KMS-11 (cell line): ENCODE measurements at regions not wholly inside any gene's neighbourhood (a gene's known extent, or its start where the extent isn't known, plus 50 kb on each side); places are given as distances from the start of the nearest gene placed in this dataset.
"Not testable (repeated sequence)": the region's sequence is repeated elsewhere in the genome, so short reads cannot be mapped to it uniquely, and the experiment has no call there.

ENCODE experiments used
- H2AFZ ChIP-seq: fragments of 200-600 bp; sonication (generic); 2 replicates; pipeline ENCODE4 v1.6.1; 2016; ENCODE audit warnings: antibody characterized with exemption, mixed run types, low read depth
- H3K27ac ChIP-seq: fragments of 200-600 bp; sonication (generic); 2 replicates; pipeline ENCODE4 v1.6.1; 2016; ENCODE audit warnings: mild to moderate bottlenecking, mixed run types
- H3K27me3 ChIP-seq: fragments of 200-600 bp; sonication (generic); 2 replicates; pipeline ENCODE4 v1.6.1; 2017; ENCODE audit warnings: mild to moderate bottlenecking, low read depth, mixed run types, moderate library complexity; ENCODE audit not compliant: insufficient read depth
- H3K36me3 ChIP-seq: fragments of 200-600 bp; sonication (generic); 2 replicates; pipeline ENCODE4 v1.6.1; 2017; ENCODE audit warnings: mild to moderate bottlenecking, mixed run types; ENCODE audit not compliant: insufficient read depth
- H3K4me1 ChIP-seq: fragments of 200-600 bp; sonication (generic); 2 replicates; pipeline ENCODE4 v1.6.1; 2016; ENCODE audit warnings: mild to moderate bottlenecking, low read depth, mixed run types; ENCODE audit not compliant: poor library complexity, severe bottlenecking
- H3K4me2 ChIP-seq: fragments of 200-600 bp; sonication (generic); 2 replicates; pipeline ENCODE4 v1.7.0; 2016; ENCODE audit warnings: mild to moderate bottlenecking, mixed run types
- H3K4me3 ChIP-seq: fragments of 200-600 bp; sonication (generic); IDR thresholded peaks from 2 replicates; pipeline ENCODE4 v1.6.1; 2017; ENCODE audit warnings: low read depth, low read length, mixed read lengths; ENCODE audit not compliant: insufficient read depth
- H3K79me2 ChIP-seq: fragments of 200-600 bp; sonication (generic); 2 replicates; pipeline ENCODE4 v1.6.1; 2016; ENCODE audit warnings: low read depth, mixed run types; ENCODE audit not compliant: insufficient read depth
- H3K9ac ChIP-seq: fragments of 200-600 bp; sonication (generic); 2 replicates; pipeline ENCODE4 v1.6.1; 2016; ENCODE audit warnings: mild to moderate bottlenecking, mixed run types
- H4K20me1 ChIP-seq: fragments of 200-600 bp; sonication (generic); 2 replicates; pipeline ENCODE4 v1.6.1; 2016; ENCODE audit warnings: mild to moderate bottlenecking, mixed run types; ENCODE audit not compliant: insufficient read depth
- CTCF ChIP-seq: fragments of 200-600 bp; sonication (generic); conservative IDR thresholded peaks from 2 replicates; pipeline ENCODE4 v1.6.1; 2017; ENCODE audit warnings: low read depth, mild to moderate bottlenecking, antibody characterized with exemption, low read length, moderate library complexity, mixed read lengths

DNA sequence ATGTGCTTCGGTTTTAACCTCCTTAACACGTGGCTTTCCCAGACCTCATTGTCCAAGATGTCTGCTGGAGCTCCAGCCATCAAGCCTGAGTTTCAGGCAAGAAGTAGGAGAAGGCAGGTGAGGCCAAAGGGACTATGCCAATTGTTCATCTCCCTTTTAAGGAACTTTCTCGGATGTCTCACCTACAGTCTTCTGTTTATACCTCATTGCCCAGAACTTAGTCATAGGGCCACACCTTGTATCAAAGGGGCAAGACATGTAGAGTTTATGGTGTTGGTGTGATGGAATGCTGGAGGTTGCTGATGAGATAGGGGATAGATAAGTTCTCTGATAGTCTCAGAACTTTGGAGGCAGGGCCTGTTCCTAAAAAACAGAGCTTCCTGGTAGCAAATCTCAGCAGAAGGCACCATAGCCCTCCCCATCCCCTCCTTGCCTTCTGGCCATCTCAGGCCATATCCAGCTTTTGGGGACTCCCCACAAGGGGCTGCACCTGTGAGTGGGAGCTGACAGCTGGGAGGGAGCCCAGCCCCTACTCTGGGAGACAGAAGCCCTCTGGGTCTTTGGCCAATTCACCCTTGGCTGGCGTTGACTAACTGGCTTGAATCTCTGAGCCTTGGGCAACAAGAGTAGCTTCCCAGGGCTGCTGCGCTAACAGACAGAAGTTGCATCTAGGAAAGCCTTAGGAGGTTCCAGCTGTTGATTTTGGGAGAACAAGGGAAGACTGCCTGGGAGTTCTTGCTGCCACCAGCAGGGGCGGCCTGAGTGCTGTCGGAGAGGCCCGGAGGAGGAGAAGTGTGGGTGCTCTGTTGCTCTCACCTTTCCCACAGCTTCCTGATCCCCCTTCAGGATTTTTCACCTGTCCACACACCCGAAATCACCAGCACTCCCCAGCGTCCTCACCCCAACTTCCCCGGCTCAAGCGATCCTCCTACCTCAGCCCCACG is 149.8 kb upstream of the THY1 start:
- H3K27me3 ChIP-seq = no peaks in the 10 kb centered on the region
- no peak overlapping the region for H3K4me3 ChIP-seq
- no peaks in the 10 kb centered on the region for H3K4me1 ChIP-seq
- H3K4me2 ChIP-seq = no peak overlapping the region
- no peak for TF ChIP-seq CTCF
- H4K20me1 ChIP-seq = no peaks in the 10 kb centered on the region
- no peaks in the 10 kb centered on the region for H3K36me3 ChIP-seq
- H3K79me2 ChIP-seq = no peaks in the 10 kb centered on the region
- no peak overlapping the region for H3K27ac ChIP-seq
- H2AFZ ChIP-seq = no peak overlapping the region
- no peak overlapping the region for H3K9ac ChIP-seq

DNA sequence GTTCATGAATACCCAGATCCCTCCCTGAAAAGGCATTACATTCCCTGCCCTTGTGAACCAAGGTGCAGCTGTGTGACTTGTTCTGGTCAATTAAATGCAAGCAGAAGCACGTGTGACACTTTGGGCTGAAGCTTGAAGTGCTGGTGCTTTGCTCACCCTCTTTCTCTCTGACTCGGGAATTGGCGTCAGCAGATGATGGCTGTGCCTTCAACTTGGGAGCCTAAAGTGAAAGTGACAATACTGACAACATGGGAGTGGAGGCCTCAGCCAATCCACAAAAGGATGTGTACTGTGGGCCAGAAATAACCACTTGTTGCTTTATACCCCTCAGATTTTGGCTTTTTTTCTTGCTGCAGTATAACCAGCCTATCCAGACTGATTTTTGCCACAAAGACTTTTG is 148.3 kb upstream of the THY1 start:
- H3K4me2 ChIP-seq = no peak overlapping the region
- H3K79me2 ChIP-seq = no peaks in the 10 kb centered on the region
- TF ChIP-seq CTCF = no peak
- H2AFZ ChIP-seq = no peak overlapping the region
- H4K20me1 ChIP-seq = no peaks in the 10 kb centered on the region
- H3K27ac ChIP-seq = no peak overlapping the region
- H3K36me3 ChIP-seq = no peaks in the 10 kb centered on the region
- no peak overlapping the region for H3K9ac ChIP-seq
- H3K4me1 ChIP-seq = no peaks in the 10 kb centered on the region
- no peak overlapping the region for H3K4me3 ChIP-seq
- H3K27me3 ChIP-seq = no peaks in the 10 kb centered on the region

GRCh38 chr11:119567688-119568582 is 145.0 kb upstream of the THY1 start:
- Histone ChIP-seq H3K27me3 (no peaks in the 10 kb centered on the region), H4K20me1 (no peaks in the 10 kb centered on the region), H3K4me2 (no peak overlapping the region), H3K4me3 (no peak overlapping the region), H2AFZ (no peak overlapping the region), H3K9ac (no peak overlapping the region), H3K27ac (no peak overlapping the region), H3K36me3 (no peaks in the 10 kb centered on the region), H3K79me2 (no peaks in the 10 kb centered on the region), H3K4me1 (no peaks in the 10 kb centered on the region)
- no peak for TF ChIP-seq CTCF

- Histone ChIP-seq H4K20me1 (no peaks in the 10 kb centered on the region), H3K27me3 (no peaks in the 10 kb centered on the region), H2AFZ (no peak overlapping the region), H3K9ac (no peak overlapping the region), H3K79me2 (no peaks in the 10 kb centered on the region), H3K27ac (no peak overlapping the region), H3K36me3 (no peaks in the 10 kb centered on the region), H3K4me2 (no peak overlapping the region), H3K4me1 (no peaks in the 10 kb centered on the region), H3K4me3 (no peak overlapping the region)
- no peak for TF ChIP-seq CTCF
Measured at GRCh38 chr11:119566319-119566718, 143.3 kb upstream of the THY1 start.

GRCh38 chr11:119565693-119566092 is 142.7 kb upstream of the THY1 start:
- H3K9ac ChIP-seq, H3K79me2 ChIP-seq, H3K4me3 ChIP-seq, H3K4me2 ChIP-seq, H3K36me3 ChIP-seq, H2AFZ ChIP-seq, H4K20me1 ChIP-seq, H3K27me3 ChIP-seq, H3K4me1 ChIP-seq, H3K27ac ChIP-seq: not testable (repeated sequence)
